ENCODE measurements at regions not wholly inside any gene's neighbourhood (a gene's known extent, or its start where the extent isn't known, plus 50 kb on each side); places are given as distances from the start of the nearest gene placed in this dataset.

DNA sequence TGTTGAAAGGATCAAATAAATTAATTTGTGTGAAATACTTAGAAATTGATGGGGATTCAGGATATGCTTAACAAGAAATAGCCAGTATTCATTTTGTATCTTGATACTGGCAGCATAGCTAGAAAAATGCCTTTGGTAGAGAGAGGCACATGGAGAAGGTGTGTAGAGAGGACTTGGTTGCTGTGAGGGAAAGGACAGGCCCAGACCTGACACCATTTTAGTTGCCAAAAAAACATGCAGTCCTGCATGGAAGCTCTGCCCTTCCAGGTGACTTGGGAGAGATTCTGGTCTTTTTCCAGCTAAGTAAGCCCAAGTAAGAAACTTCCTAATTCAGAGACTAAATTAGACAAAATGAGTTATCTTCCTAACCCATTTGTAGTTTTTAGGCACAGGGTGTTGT lies 335.0 kb downstream of the RFC3 start:
- no peak overlapping the region for H3K4me3 ChIP-seq (replicated peaks; ENCODE audit: insufficient read depth, low read length)
- H3K27ac ChIP-seq (replicated peaks), result no peak overlapping the region
- TF ChIP-seq CTCF (IDR thresholded peaks at IDR 0.05; ENCODE audit: insufficient read depth, low read length) (no peak), POLR2AphosphoS5 (IDR thresholded peaks at IDR 0.05; ENCODE audit: low read depth) (no peak), SPI1 (IDR thresholded peaks at IDR 0.05; ENCODE audit: borderline replicate concordance, low read depth) (no peak), REST (IDR thresholded peaks at IDR 0.05; ENCODE audit: insufficient replicate concordance, low read depth) (no peak), GABPA (IDR thresholded peaks at IDR 0.05; ENCODE audit: low read depth) (no peak)
- peaks cover 14% of the 10 kb centered on the region for H3K27me3 ChIP-seq (ENCODE audit: insufficient read depth, poor library complexity, severe bottlenecking)
- no peak for DNase-seq (ENCODE audit: low read depth in 1 of 2, low spot score in 1 of 2)

- no peak for DNase-seq (ENCODE audit: low read depth in 1 of 2, low spot score in 1 of 2)
- Histone ChIP-seq H3K27ac (replicated peaks) (no peak overlapping the region), H3K27me3 (ENCODE audit: insufficient read depth, poor library complexity, severe bottlenecking) (peaks cover 13% of the 10 kb centered on the region), H3K4me3 (replicated peaks; ENCODE audit: insufficient read depth, low read length) (no peak overlapping the region)
- TF ChIP-seq POLR2AphosphoS5 (IDR thresholded peaks at IDR 0.05; ENCODE audit: low read depth) (no peak), GABPA (IDR thresholded peaks at IDR 0.05; ENCODE audit: low read depth) (no peak), REST (IDR thresholded peaks at IDR 0.05; ENCODE audit: insufficient replicate concordance, low read depth) (no peak), CTCF (IDR thresholded peaks at IDR 0.05; ENCODE audit: insufficient read depth, low read length) (no peak), SPI1 (IDR thresholded peaks at IDR 0.05; ENCODE audit: borderline replicate concordance, low read depth) (no peak)
These were observed 335.7 kb downstream of the RFC3 start for GRCh38 chr13:34153428-34154180.

DNA sequence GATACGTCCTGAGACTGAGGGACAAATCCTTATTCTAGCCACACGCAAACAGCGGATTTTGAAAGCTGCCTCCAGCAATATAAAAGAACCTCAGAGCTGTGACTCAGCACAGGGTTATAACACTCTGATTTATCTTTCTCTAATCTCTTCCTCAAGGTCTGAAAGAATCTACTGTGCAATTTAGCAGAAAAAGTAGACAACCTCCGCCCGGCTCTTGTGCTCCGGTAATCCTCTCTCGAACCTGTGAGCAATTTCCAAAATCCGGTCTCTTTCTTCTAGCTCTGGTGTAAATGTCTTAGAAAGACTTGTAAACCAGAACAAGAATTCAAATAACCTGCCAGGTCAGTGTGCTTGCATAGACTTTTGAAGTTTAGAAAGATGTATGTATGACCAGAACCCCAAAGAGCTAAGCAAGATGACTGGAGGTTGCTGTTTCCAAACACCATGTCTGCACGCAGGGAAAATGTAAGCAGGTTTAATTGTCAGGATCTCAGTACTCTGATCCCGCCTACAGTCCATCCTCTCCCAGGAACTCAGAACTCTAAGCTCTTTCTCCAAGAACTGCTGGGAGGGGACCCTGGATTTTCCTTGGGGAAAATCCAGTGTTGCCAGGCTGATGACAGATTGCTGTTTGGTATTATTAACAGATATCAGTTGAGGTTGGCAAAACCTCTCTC lies 338.1 kb downstream of the RFC3 start:
- H3K27me3 ChIP-seq (ENCODE audit: insufficient read depth, poor library complexity, severe bottlenecking), result peaks cover 16% of the 10 kb centered on the region
- TF ChIP-seq SPI1 (IDR thresholded peaks at IDR 0.05; ENCODE audit: borderline replicate concordance, low read depth) (no peak), GABPA (IDR thresholded peaks at IDR 0.05; ENCODE audit: low read depth) (no peak)
- DNase-seq (ENCODE audit: low read depth in 1 of 2, low spot score in 1 of 2), result no peak
- H3K4me3 ChIP-seq (replicated peaks; ENCODE audit: insufficient read depth, low read length), result no peak overlapping the region
- no peak overlapping the region for H3K27ac ChIP-seq (replicated peaks)

- Histone ChIP-seq H3K4me3 (replicated peaks; ENCODE audit: insufficient read depth, low read length) (no peak overlapping the region), H3K27me3 (ENCODE audit: insufficient read depth, poor library complexity, severe bottlenecking) (peaks cover 17% of the 10 kb centered on the region), H3K27ac (replicated peaks) (no peak overlapping the region)
- no peak for TF ChIP-seq CTCF (IDR thresholded peaks at IDR 0.05; ENCODE audit: insufficient read depth, low read length)
- TF ChIP-seq REST (IDR thresholded peaks at IDR 0.05; ENCODE audit: insufficient replicate concordance, low read depth), result no peak
- TF ChIP-seq SPI1 (IDR thresholded peaks at IDR 0.05; ENCODE audit: borderline replicate concordance, low read depth), result no peak
- TF ChIP-seq POLR2AphosphoS5 (IDR thresholded peaks at IDR 0.05; ENCODE audit: low read depth), result no peak
- no peak for TF ChIP-seq GABPA (IDR thresholded peaks at IDR 0.05; ENCODE audit: low read depth)
- peak; percentile 20 to 44 for DNase-seq (ENCODE audit: low read depth in 1 of 2, low spot score in 1 of 2)
These were observed 339.0 kb downstream of the RFC3 start for GRCh38 chr13:34156841-34157365.

All from HL-60 (cell line).